Epithelial cell of esophagus (primary cell): ENCODE measurements at regions not wholly inside any gene's neighbourhood (a gene's known extent, or its start where the extent isn't known, plus 50 kb on each side); places are given as distances from the start of the nearest gene placed in this dataset.
A peak's percentile ranks its signal among the peaks of the same experiment; 100 is the strongest.
"Not testable (repeated sequence)": the region's sequence is repeated elsewhere in the genome, so short reads cannot be mapped to it uniquely, and the experiment has no call there.

Experiments used
- DNase-seq: peaks from one replicate; pipeline ENCODE4 v3.0.0; 2010; ENCODE audit warnings: low read depth
- H3K4me3 ChIP-seq: 2 replicates; pipeline ENCODE4 v1.5.1; 2011; ENCODE audit warnings: mild to moderate bottlenecking, low read length, control low read depth
- TF ChIP-seq, protein P1 (sequence below): IDR thresholded peaks from 2 replicates; pipeline ENCODE4 v1.5.1; 2011; ENCODE audit warnings: low read depth, mild to moderate bottlenecking, low read length, control low read depth, inconsistent platforms; ENCODE audit not compliant: insufficient read depth; ENCODE audit errors: missing control alignments

DNA sequence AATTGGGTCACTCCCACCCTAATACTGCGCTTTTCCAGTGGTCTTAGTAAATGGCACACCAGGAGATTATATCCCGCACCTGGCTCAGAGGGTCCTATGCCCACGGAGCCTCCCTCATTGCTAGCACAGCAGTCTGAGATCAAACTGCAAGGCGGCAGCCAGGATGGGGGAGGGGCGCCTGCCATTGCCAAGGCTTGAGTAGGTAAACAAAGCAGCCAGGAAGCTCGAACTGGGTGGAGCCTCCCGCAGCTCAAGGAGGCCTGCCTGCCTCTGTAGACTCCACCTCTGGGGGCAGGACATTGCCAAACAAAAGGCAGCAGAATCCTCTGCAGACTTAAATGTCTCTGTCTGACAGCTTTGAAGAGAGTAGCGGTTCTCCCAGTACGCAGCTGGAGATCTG lies 52.4 kb upstream of the PMPCB start:
- not testable (repeated sequence) for H3K4me3 ChIP-seq, DNase-seq

DNA sequence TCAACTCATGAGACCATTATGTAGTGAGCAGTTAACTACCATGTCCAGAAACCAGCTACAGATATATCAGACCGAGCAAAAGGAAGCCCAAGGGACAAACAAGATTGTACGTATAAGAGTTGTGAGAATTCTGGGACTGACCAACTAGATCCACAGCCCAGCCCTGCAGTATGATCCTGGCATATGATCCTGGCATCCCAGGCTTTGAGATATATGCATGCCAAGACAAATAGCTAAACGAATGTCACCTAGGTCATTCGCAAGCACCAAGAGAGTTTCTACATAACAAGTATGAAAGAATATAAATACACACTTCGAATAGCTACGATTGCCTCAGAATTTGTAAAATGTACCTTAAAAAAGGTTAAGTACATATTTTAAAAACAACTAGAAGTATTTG lies 56.4 kb upstream of the PMPCB start:
- H3K4me3 ChIP-seq = no peak overlapping the region
- no peak for DNase-seq
- TF ChIP-seq, protein P1, sequence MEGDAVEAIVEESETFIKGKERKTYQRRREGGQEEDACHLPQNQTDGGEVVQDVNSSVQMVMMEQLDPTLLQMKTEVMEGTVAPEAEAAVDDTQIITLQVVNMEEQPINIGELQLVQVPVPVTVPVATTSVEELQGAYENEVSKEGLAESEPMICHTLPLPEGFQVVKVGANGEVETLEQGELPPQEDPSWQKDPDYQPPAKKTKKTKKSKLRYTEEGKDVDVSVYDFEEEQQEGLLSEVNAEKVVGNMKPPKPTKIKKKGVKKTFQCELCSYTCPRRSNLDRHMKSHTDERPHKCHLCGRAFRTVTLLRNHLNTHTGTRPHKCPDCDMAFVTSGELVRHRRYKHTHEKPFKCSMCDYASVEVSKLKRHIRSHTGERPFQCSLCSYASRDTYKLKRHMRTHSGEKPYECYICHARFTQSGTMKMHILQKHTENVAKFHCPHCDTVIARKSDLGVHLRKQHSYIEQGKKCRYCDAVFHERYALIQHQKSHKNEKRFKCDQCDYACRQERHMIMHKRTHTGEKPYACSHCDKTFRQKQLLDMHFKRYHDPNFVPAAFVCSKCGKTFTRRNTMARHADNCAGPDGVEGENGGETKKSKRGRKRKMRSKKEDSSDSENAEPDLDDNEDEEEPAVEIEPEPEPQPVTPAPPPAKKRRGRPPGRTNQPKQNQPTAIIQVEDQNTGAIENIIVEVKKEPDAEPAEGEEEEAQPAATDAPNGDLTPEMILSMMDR = no peak

DNA sequence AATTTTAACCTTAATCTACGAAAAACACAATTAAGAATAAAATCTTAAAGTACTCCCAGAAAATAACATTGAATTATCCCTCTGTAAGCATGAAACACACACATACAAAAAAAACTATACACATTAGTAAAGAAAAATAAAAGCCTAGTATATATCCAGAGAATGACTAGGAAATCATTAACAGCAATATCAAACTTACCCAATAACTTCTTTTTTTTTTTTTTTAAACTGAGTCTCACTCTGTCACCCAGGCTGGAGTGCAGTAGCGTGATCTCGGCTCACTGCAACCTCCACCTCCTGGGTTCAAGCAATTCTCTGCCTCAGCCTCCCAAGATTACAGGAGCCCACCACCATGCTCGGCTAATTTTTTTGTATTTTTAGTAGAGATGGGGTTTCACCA lies 61.4 kb upstream of the PMPCB start:
- H3K4me3 ChIP-seq, DNase-seq: not testable (repeated sequence)

DNA sequence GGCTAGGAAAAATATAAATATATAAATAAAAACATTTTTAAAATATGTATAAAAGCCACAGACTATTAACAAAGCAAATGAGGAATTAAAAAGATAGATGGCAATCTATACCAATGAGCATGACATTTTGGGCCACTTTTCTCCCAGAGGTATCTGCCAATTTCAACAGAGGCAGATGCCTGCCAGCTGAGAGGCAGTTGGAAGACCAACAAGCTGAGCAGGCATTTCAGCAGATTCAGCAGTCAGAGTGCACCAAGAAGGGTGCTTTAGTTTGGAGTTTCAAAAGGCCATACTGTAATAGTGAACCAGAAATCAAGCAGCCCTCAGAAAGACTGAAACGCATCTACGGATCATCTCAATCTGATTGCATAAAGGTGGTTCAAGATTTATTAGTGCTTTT lies 62.4 kb upstream of the PMPCB start:
- H3K4me3 ChIP-seq, DNase-seq: not testable (repeated sequence)

DNA sequence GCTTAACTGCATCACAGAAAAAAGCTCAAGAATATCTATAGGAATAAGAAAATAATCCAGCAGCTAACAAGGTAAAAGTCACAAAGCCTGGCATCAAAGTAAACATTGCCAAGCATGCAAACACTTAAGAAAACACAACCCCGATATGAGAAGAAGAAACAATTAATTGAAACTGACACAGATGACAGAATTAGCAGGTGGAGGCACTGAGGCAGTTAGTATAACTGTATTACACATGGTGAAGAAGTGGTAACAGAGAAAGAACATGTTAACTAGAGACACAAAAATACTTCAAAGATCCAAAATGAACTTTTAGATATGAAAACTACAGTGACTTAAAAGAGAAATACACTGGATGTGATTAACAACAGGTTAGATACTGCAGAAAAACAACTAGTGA lies 69.4 kb upstream of the PMPCB start:
- H3K4me3 ChIP-seq, DNase-seq: not testable (repeated sequence)

DNA sequence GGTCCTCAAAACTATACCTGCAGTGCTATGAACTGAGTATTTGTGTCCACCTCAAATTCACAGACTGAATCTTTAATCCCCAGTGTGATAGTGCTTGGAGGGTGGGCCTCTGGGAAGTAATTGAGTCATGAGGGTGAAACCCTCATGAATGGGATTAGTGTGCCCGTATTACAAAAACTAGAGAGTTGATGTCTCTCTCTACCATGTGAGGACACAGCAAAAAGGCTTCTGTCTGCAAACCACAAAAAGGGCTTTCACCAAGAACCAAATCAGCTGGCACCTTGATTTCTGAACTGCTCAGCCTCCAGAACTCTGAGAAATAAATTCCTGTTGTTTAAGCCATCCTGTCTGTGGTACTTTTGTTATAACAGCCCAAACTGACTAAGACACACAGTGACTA lies 71.4 kb upstream of the PMPCB start:
- DNase-seq, H3K4me3 ChIP-seq: not testable (repeated sequence)

DNA sequence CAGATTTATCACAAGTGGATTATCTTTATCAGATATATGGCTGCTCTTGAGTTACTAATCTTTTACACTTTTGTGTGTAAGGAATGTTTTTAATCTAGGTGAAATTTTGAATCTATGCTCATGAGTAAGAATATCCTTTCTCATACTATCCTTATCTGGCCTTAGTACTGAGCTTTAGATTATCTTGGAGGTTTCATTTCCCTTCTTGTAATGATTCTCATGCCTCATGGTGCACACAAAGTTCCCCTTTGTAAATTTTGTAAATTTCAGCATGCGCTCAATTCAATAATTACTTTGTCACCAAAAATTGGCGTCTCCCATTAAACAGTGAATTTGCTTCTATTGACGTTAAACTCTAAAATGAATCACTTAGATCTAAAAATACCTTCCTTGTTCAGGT lies 74.2 kb upstream of the NAPEPLD start:
- DNase-seq = not testable (repeated sequence)

DNA sequence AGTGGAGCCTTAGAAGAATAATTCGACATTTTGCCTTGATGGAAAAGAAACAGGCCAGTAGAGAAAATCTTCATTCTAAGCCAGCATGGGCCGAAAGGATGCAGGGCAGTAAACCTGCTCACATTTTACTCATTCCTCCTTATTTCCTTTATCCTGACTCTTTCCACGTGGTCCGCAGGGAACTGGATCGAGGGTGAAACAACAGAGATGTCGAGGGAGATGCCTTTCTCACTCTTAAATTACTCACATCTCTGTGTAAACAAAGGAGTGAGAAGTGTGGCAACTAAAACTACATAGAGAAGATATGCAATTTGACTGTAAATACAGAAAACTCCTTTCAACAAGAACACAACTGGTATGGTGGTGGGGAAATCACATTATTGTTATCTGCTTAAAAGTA lies 62.1 kb upstream of the NAPEPLD start:
- not testable (repeated sequence) for H3K4me3 ChIP-seq
- peak; percentile 41 for DNase-seq

More for the DNA sequence above, 74.2 kb upstream of the NAPEPLD start:
- H3K4me3 ChIP-seq = not testable (repeated sequence)

DNA sequence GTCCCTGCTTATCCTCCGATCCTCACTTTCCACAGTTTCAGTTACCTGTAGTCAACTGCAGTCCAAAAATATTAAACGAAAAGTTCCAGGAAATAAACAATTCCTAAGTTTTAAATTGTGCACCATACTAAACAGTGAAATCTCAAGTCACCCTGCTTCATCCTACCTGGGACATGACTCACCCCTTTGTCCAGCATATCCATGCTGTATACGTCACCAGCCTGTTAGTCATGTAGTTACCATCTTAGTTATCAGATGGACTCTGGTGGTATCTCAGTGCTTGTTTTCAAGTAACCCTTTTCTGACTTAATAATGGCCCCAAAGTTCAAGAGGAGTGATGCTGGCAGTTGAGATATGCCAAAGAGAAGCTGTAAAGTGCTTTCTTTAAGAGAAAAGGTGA lies 50.3 kb upstream of the NAPEPLD start:
- not testable (repeated sequence) for H3K4me3 ChIP-seq
- DNase-seq = peak; percentile 74
